ENCODE measurements at regions not wholly inside any gene's neighbourhood (a gene's known extent, or its start where the extent isn't known, plus 50 kb on each side); places are given as distances from the start of the nearest gene placed in this dataset.

DNA sequence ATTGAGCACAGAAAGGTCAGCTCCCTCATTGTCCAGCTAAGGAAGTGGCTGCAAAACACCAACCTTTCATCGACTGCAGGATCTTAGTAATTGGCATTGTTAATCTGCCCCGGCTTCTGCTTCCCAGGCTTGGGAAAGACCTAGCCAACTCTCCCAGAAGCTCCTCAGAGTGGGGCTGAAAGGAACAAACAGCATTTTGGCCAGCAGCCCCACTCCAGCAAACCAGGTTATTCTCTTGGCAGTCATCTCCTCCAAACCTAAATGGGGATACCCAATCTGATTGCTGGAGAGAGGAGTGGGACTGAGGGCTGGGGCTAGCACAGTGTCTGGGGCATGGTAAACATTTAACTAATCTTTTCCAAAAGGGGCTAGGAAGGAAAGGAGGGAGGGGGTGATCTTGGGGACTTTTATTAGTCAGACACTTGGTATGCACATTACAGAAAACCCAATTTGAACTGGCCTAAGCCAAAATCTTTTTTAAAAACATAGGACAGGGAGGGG, 294.4 kb downstream of the MN1 start:
- TF ChIP-seq, protein P1, sequence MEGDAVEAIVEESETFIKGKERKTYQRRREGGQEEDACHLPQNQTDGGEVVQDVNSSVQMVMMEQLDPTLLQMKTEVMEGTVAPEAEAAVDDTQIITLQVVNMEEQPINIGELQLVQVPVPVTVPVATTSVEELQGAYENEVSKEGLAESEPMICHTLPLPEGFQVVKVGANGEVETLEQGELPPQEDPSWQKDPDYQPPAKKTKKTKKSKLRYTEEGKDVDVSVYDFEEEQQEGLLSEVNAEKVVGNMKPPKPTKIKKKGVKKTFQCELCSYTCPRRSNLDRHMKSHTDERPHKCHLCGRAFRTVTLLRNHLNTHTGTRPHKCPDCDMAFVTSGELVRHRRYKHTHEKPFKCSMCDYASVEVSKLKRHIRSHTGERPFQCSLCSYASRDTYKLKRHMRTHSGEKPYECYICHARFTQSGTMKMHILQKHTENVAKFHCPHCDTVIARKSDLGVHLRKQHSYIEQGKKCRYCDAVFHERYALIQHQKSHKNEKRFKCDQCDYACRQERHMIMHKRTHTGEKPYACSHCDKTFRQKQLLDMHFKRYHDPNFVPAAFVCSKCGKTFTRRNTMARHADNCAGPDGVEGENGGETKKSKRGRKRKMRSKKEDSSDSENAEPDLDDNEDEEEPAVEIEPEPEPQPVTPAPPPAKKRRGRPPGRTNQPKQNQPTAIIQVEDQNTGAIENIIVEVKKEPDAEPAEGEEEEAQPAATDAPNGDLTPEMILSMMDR (IDR thresholded peaks at IDR 0.05; ENCODE audit: insufficient read depth, low read depth, low read length): no peak
- TF ChIP-seq EZH2 (IDR thresholded peaks at IDR 0.05; ENCODE audit: insufficient read depth, low read length): no peak

Data from astrocyte (in vitro differentiated cells and primary cell).